Endothelial cell of umbilical vein (primary cell): ENCODE measurements at regions not wholly inside any gene's neighbourhood (a gene's known extent, or its start where the extent isn't known, plus 50 kb on each side); places are given as distances from the start of the nearest gene placed in this dataset.

Source experiments
- BruUV-seq: library from RNA; stranded (reverse); fragments of 400-500 nt; replicated peaks from 2 replicates; lab custom pipeline; 2021; lab: Mats Ljungman, UMichigan
- CTCF ChIA-PET: fragments of 300-600, 350-600 bp; sonication (Branson Sonifier 250); formaldehyde crosslinking; loops from one replicate; lab custom pipeline; 2021; ENCODE audit warnings: antibody characterized with exemption, inconsistent platforms; lab: Charles Lee
- POLR2A ChIA-PET: fragments of 300-600, 350-600 bp; sonication (Branson Sonifier 250); formaldehyde crosslinking; loops from one replicate; lab custom pipeline; 2021; ENCODE audit warnings: antibody characterized with exemption, inconsistent platforms; lab: Charles Lee
- DNase-seq: peaks from one replicate; pipeline ENCODE4 v3.0.0-alpha.2; 2011; ENCODE audit warnings: low read depth, low spot score
- FAIRE-seq: peaks from 2 replicates; lab custom pipeline; 2011; peaks lifted over from hg19 to GRCh38; lab: Jason Lieb, UNC
- H2AFZ ChIP-seq: 2 replicates; pipeline ENCODE4 v1.6.0; 2012; ENCODE audit warnings: low read depth, low read length, control low read depth, inconsistent platforms
- H3K27ac ChIP-seq: 2 replicates; pipeline ENCODE4 v1.5.1; 2011; ENCODE audit warnings: low read depth, mild to moderate bottlenecking, control low read depth, low read length, moderate library complexity; ENCODE audit not compliant: insufficient read depth
- H3K27me3 ChIP-seq, 2 experiments: 2 replicates each; pipeline versions ENCODE4 v1.6.0 to v1.6.1; 2011; ENCODE audit warnings: low read length in 2 of 2, mixed read lengths in 1 of 2; ENCODE audit not compliant: control insufficient read depth in 2 of 2, insufficient read depth in 2 of 2
- H3K36me3 ChIP-seq, 2 experiments: 2 replicates in 1 of 2; 3 replicates in 1 of 2; pipeline ENCODE4 v1.5.1; 2011; ENCODE audit warnings: low read length in 2 of 2, mild to moderate bottlenecking in 1 of 2, moderate library complexity in 1 of 2; ENCODE audit not compliant: control insufficient read depth in 2 of 2, insufficient read depth in 2 of 2; ENCODE audit errors: extremely low read depth in 1 of 2
- H3K4me1 ChIP-seq: 3 replicates; pipeline ENCODE4 v1.5.1; 2011; ENCODE audit warnings: mild to moderate bottlenecking, low read length; ENCODE audit not compliant: control insufficient read depth, insufficient read depth; ENCODE audit errors: extremely low read depth
- H3K4me2 ChIP-seq: 2 replicates; pipeline ENCODE4 v1.6.1; 2011; ENCODE audit warnings: low read length, control low read depth, mixed read lengths; ENCODE audit not compliant: insufficient read depth
- H3K4me3 ChIP-seq, 3 experiments: fragments of 200-600 bp in 1 of 3; sonication (generic), shearing (Covaris generic) in 1 of 3; replicated peaks in 1 of 3; 2 replicates each; pipeline ENCODE4 v1.5.1; 2011 to 2016; ENCODE audit warnings: control low read depth in 3 of 3, low read length in 3 of 3, mild to moderate bottlenecking in 2 of 3, inconsistent platforms in 1 of 3, low read depth in 1 of 3, moderate library complexity in 1 of 3; ENCODE audit not compliant: insufficient read depth in 1 of 3
- H3K79me2 ChIP-seq: 2 replicates; pipeline ENCODE4 v1.6.0; 2012; ENCODE audit warnings: low read length, inconsistent platforms; ENCODE audit not compliant: control insufficient read depth, insufficient read depth
- H3K9ac ChIP-seq: replicated peaks from 2 replicates; pipeline ENCODE3; 2011; ENCODE audit warnings: low read length, control low read depth; ENCODE audit not compliant: insufficient read depth; ENCODE audit errors: extremely low read depth
- H3K9me1 ChIP-seq: replicated peaks from 3 replicates; pipeline ENCODE4 v1.6.0; 2011; ENCODE audit warnings: mild to moderate bottlenecking, low read length; ENCODE audit not compliant: control insufficient read depth, insufficient read depth; ENCODE audit errors: extremely low read depth
- H3K9me3 ChIP-seq: replicated peaks from 2 replicates; pipeline ENCODE4 v1.5.1; 2012; ENCODE audit warnings: low read length, inconsistent platforms; ENCODE audit not compliant: control insufficient read depth, insufficient read depth
- H4K20me1 ChIP-seq: replicated peaks from 2 replicates; pipeline ENCODE3; 2011; ENCODE audit warnings: mild to moderate bottlenecking, low read length; ENCODE audit not compliant: control insufficient read depth, insufficient read depth; ENCODE audit errors: extremely low read depth
- CTCF ChIP-seq, 2 donors: IDR thresholded peaks; 1 replicate in 1 of 2; 2 replicates in 1 of 2; pipeline ENCODE4 v1.5.1; 2011; ENCODE audit warnings: low read length in 2 of 2, mild to moderate bottlenecking in 2 of 2, moderate library complexity in 2 of 2, control low read depth in 1 of 2, inconsistent platforms in 1 of 2, low read depth in 1 of 2; ENCODE audit not compliant: insufficient read depth in 1 of 2; ENCODE audit errors: extremely low read depth in 1 of 2
- EZH2 ChIP-seq: IDR thresholded peaks from 2 replicates; pipeline ENCODE4 v1.6.1; 2012; ENCODE audit warnings: borderline replicate concordance, low read depth, mild to moderate bottlenecking, moderate library complexity, low read length, inconsistent platforms; ENCODE audit not compliant: severe bottlenecking
- FOS ChIP-seq: IDR thresholded peaks from 2 replicates; pipeline ENCODE4 v1.6.1; 2011; ENCODE audit warnings: mild to moderate bottlenecking, low read length, moderate library complexity, borderline replicate concordance; ENCODE audit not compliant: insufficient read depth
- GATA2 ChIP-seq: IDR thresholded peaks from 2 replicates; pipeline ENCODE4 v1.7.0; 2011; ENCODE audit warnings: low read depth, mild to moderate bottlenecking, moderate library complexity, mixed read lengths, low read length; ENCODE audit not compliant: insufficient read length, insufficient read depth
- JUN ChIP-seq: IDR thresholded peaks from 2 replicates; pipeline ENCODE4 v1.6.1; 2011; ENCODE audit warnings: borderline replicate concordance, low read depth; ENCODE audit not compliant: insufficient read length, insufficient read depth
- MAX ChIP-seq: IDR thresholded peaks from 2 replicates; pipeline ENCODE4 v1.6.1; 2011; ENCODE audit not compliant: insufficient read depth, insufficient read length
- MYC ChIP-seq: IDR thresholded peaks from one replicate; pipeline ENCODE4 v1.6.1; 2011; ENCODE audit warnings: mild to moderate bottlenecking, low read depth, low read length
- POLR2A ChIP-seq: IDR thresholded peaks from 2 replicates; pipeline ENCODE4 v1.6.1; 2012; ENCODE audit warnings: low read depth, mild to moderate bottlenecking, control low read depth, low read length
- POLR2AphosphoS5 ChIP-seq: IDR thresholded peaks from 2 replicates; pipeline ENCODE4 v1.6.1; 2012; ENCODE audit warnings: low read depth, mild to moderate bottlenecking, control low read depth, low read length, moderate library complexity; ENCODE audit not compliant: insufficient read depth
- dilution Hi-C: fragments of 300-500 bp; cut with MboI; formaldehyde crosslinking; loops from one replicate; pipeline ENCODE4 v1.15.0; 2019; ENCODE audit warnings: low sequenced_read_pairs; ENCODE audit not compliant: extremely low pct_ligation_motif_present
- intact Hi-C: fragments of 100-400 bp; cut with micrococcal nuclease; formaldehyde crosslinking; loops from one replicate; pipeline ENCODE4 v1.10.0; 2022

GRCh38 chr10:108427146-108427545 lies 1262.6 kb upstream of the SORCS1 start:
- no peaks in the 10 kb centered on the region for H3K79me2 ChIP-seq
- ChIA-PET POLR2A (no interaction called here), CTCF (no interaction called here)
- BruUV-seq = no TSS peak
- H3K4me2 ChIP-seq = no peak overlapping the region
- intact Hi-C loops = no loop called here
- no peaks in the 10 kb centered on the region for H3K36me3 ChIP-seq
- H3K4me3 ChIP-seq = no peak overlapping the region
- no peaks in the 10 kb centered on the region for H4K20me1 ChIP-seq
- no peak for FAIRE-seq
- H3K9ac ChIP-seq = no peak overlapping the region
- H3K27me3 ChIP-seq = no peaks in the 10 kb centered on the region
- dilution Hi-C loops = no loop called here
- TF ChIP-seq MAX = no peak
- no peak for TF ChIP-seq JUN
- no peak for TF ChIP-seq MYC
- no peak for TF ChIP-seq POLR2A
- TF ChIP-seq POLR2AphosphoS5 = no peak
- TF ChIP-seq GATA2 = no peak
- TF ChIP-seq EZH2 = no peak
- TF ChIP-seq FOS = no peak
- no peak for TF ChIP-seq CTCF (IDR thresholded peaks at IDR 0.05; ENCODE audit: extremely low read depth in 1 of 2, insufficient read depth in 1 of 2, low read depth in 1 of 2, low read length in 2 of 2)
- no peaks in the 10 kb centered on the region for H3K9me3 ChIP-seq
- H3K27ac ChIP-seq = no peak overlapping the region
- no peak overlapping the region for H2AFZ ChIP-seq
- DNase-seq = no peak
- H3K4me1 ChIP-seq = no peaks in the 10 kb centered on the region
- no peaks in the 10 kb centered on the region for H3K9me1 ChIP-seq
